GM13976 (cell line): ENCODE measurements at regions not wholly inside any gene's neighbourhood (a gene's known extent, or its start where the extent isn't known, plus 50 kb on each side); places are given as distances from the start of the nearest gene placed in this dataset.

ENCODE experiments used
- DNase-seq: peaks from one replicate; pipeline ENCODE4 v3.0.0; 2012; ENCODE audit warnings: low spot score
- CTCF ChIP-seq: IDR thresholded peaks from 2 replicates; pipeline ENCODE4 v1.5.1; 2012; ENCODE audit warnings: borderline replicate concordance, mild to moderate bottlenecking; ENCODE audit not compliant: insufficient read depth; ENCODE audit errors: extremely low read depth, missing control alignments, control extremely low read depth
- in situ Hi-C: fragments of 300-500 bp; cut with MboI; formaldehyde crosslinking; loops from one replicate; pipeline ENCODE4 v1.12.0; 2022; ENCODE audit warnings: low sequenced_read_pairs, mixed read lengths, inconsistent platforms; ENCODE audit not compliant: unreplicated experiment

DNA sequence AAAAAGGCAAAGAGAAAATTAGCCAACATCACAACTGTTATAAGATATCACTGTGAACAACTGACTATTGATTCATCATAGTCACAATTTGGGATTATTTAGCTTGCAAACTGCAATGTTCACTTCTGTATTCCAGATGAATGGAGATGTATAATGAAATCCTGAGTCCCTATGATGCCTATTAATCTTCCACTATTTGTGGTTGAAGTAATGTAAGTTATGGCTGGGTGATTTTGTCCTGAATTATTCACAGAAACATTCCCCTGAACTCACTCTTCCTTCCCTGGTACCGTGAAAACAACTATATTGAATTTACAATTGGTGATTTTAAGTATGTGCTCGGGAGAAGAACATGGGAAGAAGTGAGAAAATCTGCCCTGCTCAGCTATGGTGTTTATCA, 50.8 kb upstream of the NPFFR2 start:
- no peak for DNase-seq
- in situ Hi-C loops: no loop called here
- TF ChIP-seq CTCF: no peak
